Adrenal gland (tissue), 5 donors: ENCODE measurements at regions not wholly inside any gene's neighbourhood (a gene's known extent, or its start where the extent isn't known, plus 50 kb on each side); places are given as distances from the start of the nearest gene placed in this dataset.

ENCODE experiments used
- POLR2A ChIP-seq, 2 donors: fragments of 450-650 bp; IDR thresholded peaks; one replicate each; pipeline ENCODE4 v1.6.1; 2017; ENCODE audit warnings: antibody characterized with exemption in 2 of 2, mild to moderate bottlenecking in 2 of 2, moderate library complexity in 1 of 2
- TF ChIP-seq, protein P1 (sequence below), 6 experiments: fragments of 450-650 bp in 4 of 6; fragments of 200-600 bp in 2 of 6; sonication (generic) in 1 of 6; IDR thresholded peaks; 1 replicate in 5 of 6; 2 replicates in 1 of 6; pipeline versions ENCODE4 v1.5.1 to v1.8.0; 2016 to 2021; ENCODE audit warnings: antibody characterized with exemption in 6 of 6, mild to moderate bottlenecking in 2 of 6, moderate library complexity in 1 of 6
- donor health status: DM: no; HTN: no; CAD: no.

DNA sequence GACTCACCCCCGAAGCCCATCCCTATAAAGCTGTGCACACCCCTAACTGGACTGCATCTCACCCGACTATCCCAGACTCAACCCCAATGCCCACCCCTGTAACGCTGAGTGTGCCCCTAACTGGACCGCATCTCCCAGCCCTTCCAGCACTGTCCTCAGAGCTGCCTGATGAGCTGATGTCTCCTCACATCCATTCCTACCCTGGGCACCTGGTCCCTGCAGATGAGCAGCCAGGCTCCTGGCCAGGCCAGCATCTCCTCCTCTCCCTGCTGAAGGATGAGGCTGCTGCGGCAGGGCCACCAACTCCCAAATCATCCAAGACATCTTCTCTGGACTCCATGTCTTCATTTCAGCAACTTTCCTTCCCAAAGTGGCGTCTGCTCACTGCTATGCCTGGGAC, 332.1 kb downstream of the CTTN start:
- TF ChIP-seq, protein P1, sequence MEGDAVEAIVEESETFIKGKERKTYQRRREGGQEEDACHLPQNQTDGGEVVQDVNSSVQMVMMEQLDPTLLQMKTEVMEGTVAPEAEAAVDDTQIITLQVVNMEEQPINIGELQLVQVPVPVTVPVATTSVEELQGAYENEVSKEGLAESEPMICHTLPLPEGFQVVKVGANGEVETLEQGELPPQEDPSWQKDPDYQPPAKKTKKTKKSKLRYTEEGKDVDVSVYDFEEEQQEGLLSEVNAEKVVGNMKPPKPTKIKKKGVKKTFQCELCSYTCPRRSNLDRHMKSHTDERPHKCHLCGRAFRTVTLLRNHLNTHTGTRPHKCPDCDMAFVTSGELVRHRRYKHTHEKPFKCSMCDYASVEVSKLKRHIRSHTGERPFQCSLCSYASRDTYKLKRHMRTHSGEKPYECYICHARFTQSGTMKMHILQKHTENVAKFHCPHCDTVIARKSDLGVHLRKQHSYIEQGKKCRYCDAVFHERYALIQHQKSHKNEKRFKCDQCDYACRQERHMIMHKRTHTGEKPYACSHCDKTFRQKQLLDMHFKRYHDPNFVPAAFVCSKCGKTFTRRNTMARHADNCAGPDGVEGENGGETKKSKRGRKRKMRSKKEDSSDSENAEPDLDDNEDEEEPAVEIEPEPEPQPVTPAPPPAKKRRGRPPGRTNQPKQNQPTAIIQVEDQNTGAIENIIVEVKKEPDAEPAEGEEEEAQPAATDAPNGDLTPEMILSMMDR (IDR thresholded peaks at IDR 0.05) = no peak
- no peak for TF ChIP-seq POLR2A (IDR thresholded peaks at IDR 0.05)
